DOHH2 (cell line): ENCODE measurements at regions not wholly inside any gene's neighbourhood (a gene's known extent, or its start where the extent isn't known, plus 50 kb on each side); places are given as distances from the start of the nearest gene placed in this dataset.

ENCODE experiments used
- H3F3A ChIP-seq: fragments of 200-600 bp; sonication (generic), shearing (Covaris generic); 2 replicates; pipeline ENCODE4 v1.6.0; 2016; ENCODE audit warnings: antibody characterized with exemption, mild to moderate bottlenecking; ENCODE audit not compliant: control insufficient read depth, insufficient read depth
- H3K27ac ChIP-seq: fragments of 200-600 bp; sonication (generic); 2 replicates; pipeline ENCODE4 v1.5.1; 2014; ENCODE audit warnings: low read depth, mild to moderate bottlenecking, low read length, moderate library complexity
- H3K27me3 ChIP-seq: fragments of 200-600 bp; sonication (generic); 2 replicates; pipeline ENCODE4 v1.6.1; 2014; ENCODE audit warnings: mild to moderate bottlenecking, low read length, mixed read lengths; ENCODE audit not compliant: control insufficient read depth
- H3K36me3 ChIP-seq: fragments of 200-600 bp; sonication (generic); 2 replicates; pipeline ENCODE4 v1.6.1; 2014; ENCODE audit warnings: mild to moderate bottlenecking, low read length, moderate library complexity, mixed read lengths; ENCODE audit not compliant: control insufficient read depth
- H3K4me1 ChIP-seq: fragments of 200-600 bp; sonication (generic); 2 replicates; pipeline ENCODE4 v1.6.1; 2014; ENCODE audit warnings: mild to moderate bottlenecking, low read length, mixed read lengths; ENCODE audit not compliant: control insufficient read depth
- H3K4me2 ChIP-seq: fragments of 200-600 bp; sonication (generic); 2 replicates; pipeline ENCODE4 v1.6.0; 2014; ENCODE audit warnings: mild to moderate bottlenecking, low read length, moderate library complexity
- H3K4me3 ChIP-seq: fragments of 200-600 bp; sonication (generic); 2 replicates; pipeline ENCODE4 v1.5.1; 2014; ENCODE audit warnings: mild to moderate bottlenecking, low read length, mixed read lengths
- H3K79me2 ChIP-seq: fragments of 200-600 bp; sonication (generic); 2 replicates; pipeline ENCODE4 v1.6.1; 2014; ENCODE audit warnings: mild to moderate bottlenecking, low read length, mixed read lengths; ENCODE audit not compliant: control insufficient read depth
- H3K9me2 ChIP-seq: fragments of 200-600 bp; sonication (generic); replicated peaks from 2 replicates; pipeline ENCODE4 v1.6.1; 2014; ENCODE audit warnings: mild to moderate bottlenecking, low read length, mixed read lengths; ENCODE audit not compliant: control insufficient read depth
- H3K9me3 ChIP-seq: fragments of 200-600 bp; sonication (generic); 2 replicates; pipeline ENCODE4 v1.6.1; 2014; ENCODE audit warnings: antibody characterized with exemption, low read length, mixed read lengths; ENCODE audit not compliant: control insufficient read depth, insufficient read depth
- H4K20me1 ChIP-seq: fragments of 200-600 bp; sonication (generic); 2 replicates; pipeline ENCODE4 v1.6.0; 2014; ENCODE audit warnings: low read depth, mild to moderate bottlenecking, antibody characterized with exemption, low read length, moderate library complexity; ENCODE audit not compliant: control insufficient read depth, insufficient read depth
- CTCF ChIP-seq: fragments of 200-600 bp; sonication (generic); IDR thresholded peaks from one replicate; pipeline ENCODE4 v1.5.1; 2014; ENCODE audit warnings: antibody characterized with exemption, mild to moderate bottlenecking, low read depth, low read length; ENCODE audit not compliant: poor library complexity, severe bottlenecking
- EZH2phosphoT487 ChIP-seq: fragments of 200-600 bp; sonication (generic); IDR thresholded peaks from 2 replicates; pipeline ENCODE4 v1.6.1; 2017; ENCODE audit warnings: borderline replicate concordance, mild to moderate bottlenecking, antibody characterized with exemption, low read length, moderate library complexity, mixed read lengths

GRCh38 chr5:145117285-145117684 lies 717.9 kb downstream of the PRELID2 start:
- Histone ChIP-seq H3K9me3 (no peaks in the 10 kb centered on the region), H3K4me2 (no peak overlapping the region), H3K4me3 (no peak overlapping the region), H3F3A (no peaks in the 10 kb centered on the region), H3K79me2 (no peaks in the 10 kb centered on the region), H3K27ac (no peak overlapping the region), H3K9me2 (no peaks in the 10 kb centered on the region), H3K36me3 (no peaks in the 10 kb centered on the region), H3K4me1 (no peaks in the 10 kb centered on the region), H4K20me1 (no peaks in the 10 kb centered on the region), H3K27me3 (no peaks in the 10 kb centered on the region)
- TF ChIP-seq CTCF = no peak
- no peak for TF ChIP-seq EZH2phosphoT487

- Histone ChIP-seq H4K20me1 (no peaks in the 10 kb centered on the region), H3K9me2 (no peaks in the 10 kb centered on the region), H3K4me3 (no peak overlapping the region), H3K36me3 (no peaks in the 10 kb centered on the region), H3K9me3 (no peaks in the 10 kb centered on the region), H3K79me2 (no peaks in the 10 kb centered on the region), H3F3A (no peaks in the 10 kb centered on the region), H3K4me1 (no peaks in the 10 kb centered on the region), H3K27me3 (no peaks in the 10 kb centered on the region), H3K4me2 (no peak overlapping the region), H3K27ac (no peak overlapping the region)
- TF ChIP-seq EZH2phosphoT487 (no peak), CTCF (no peak)
These were observed 723.7 kb downstream of the PRELID2 start for GRCh38 chr5:145111420-145111819.

GRCh38 chr5:145110834-145111233 lies 724.3 kb downstream of the PRELID2 start:
- no peak overlapping the region for H3K4me3 ChIP-seq
- H3K4me1 ChIP-seq = no peaks in the 10 kb centered on the region
- no peaks in the 10 kb centered on the region for H4K20me1 ChIP-seq
- H3K9me3 ChIP-seq = no peaks in the 10 kb centered on the region
- H3K9me2 ChIP-seq = no peaks in the 10 kb centered on the region
- no peak overlapping the region for H3K27ac ChIP-seq
- TF ChIP-seq CTCF (no peak), EZH2phosphoT487 (no peak)
- H3F3A ChIP-seq = no peaks in the 10 kb centered on the region
- no peaks in the 10 kb centered on the region for H3K36me3 ChIP-seq
- H3K79me2 ChIP-seq = no peaks in the 10 kb centered on the region
- no peak overlapping the region for H3K4me2 ChIP-seq
- H3K27me3 ChIP-seq = no peaks in the 10 kb centered on the region

- Histone ChIP-seq H3K9me3 (no peaks in the 10 kb centered on the region), H3K4me1 (no peaks in the 10 kb centered on the region), H3K27ac (no peak overlapping the region), H3K4me3 (no peak overlapping the region), H4K20me1 (no peaks in the 10 kb centered on the region), H3K4me2 (no peak overlapping the region), H3K36me3 (no peaks in the 10 kb centered on the region), H3F3A (no peaks in the 10 kb centered on the region), H3K79me2 (no peaks in the 10 kb centered on the region), H3K9me2 (no peaks in the 10 kb centered on the region), H3K27me3 (no peaks in the 10 kb centered on the region)
- TF ChIP-seq CTCF = no peak
- no peak for TF ChIP-seq EZH2phosphoT487
These were observed 725.0 kb downstream of the PRELID2 start for GRCh38 chr5:145110181-145110580.
